Osteoblast (primary cell): ENCODE measurements at regions not wholly inside any gene's neighbourhood (a gene's known extent, or its start where the extent isn't known, plus 50 kb on each side); places are given as distances from the start of the nearest gene placed in this dataset.

Experiments
- DNase-seq: peaks from one replicate; pipeline ENCODE4 v3.0.0; 2011; ENCODE audit warnings: low spot score, mixed read lengths; ENCODE audit not compliant: insufficient read length; ENCODE audit errors: missing footprints
- H2AFZ ChIP-seq: 2 replicates; pipeline ENCODE4 v1.6.0; 2011; ENCODE audit warnings: mild to moderate bottlenecking, low read length
- H3K27ac ChIP-seq: 2 replicates; pipeline ENCODE4 v1.5.1; 2011; ENCODE audit warnings: mild to moderate bottlenecking, low read depth, low read length, moderate library complexity
- H3K27me3 ChIP-seq: 2 replicates; pipeline ENCODE4 v1.6.0; 2012; ENCODE audit warnings: mild to moderate bottlenecking, control low read depth, inconsistent platforms, low read length, moderate library complexity; ENCODE audit not compliant: insufficient read depth
- H3K36me3 ChIP-seq: 2 replicates; pipeline ENCODE4 v1.5.1; 2011; ENCODE audit warnings: mild to moderate bottlenecking, low read length, control low read depth, moderate library complexity; ENCODE audit not compliant: insufficient read depth
- H3K4me1 ChIP-seq: 2 replicates; pipeline ENCODE4 v1.5.1; 2011; ENCODE audit warnings: mild to moderate bottlenecking, low read length, control low read depth, moderate library complexity; ENCODE audit not compliant: insufficient read depth
- H3K4me2 ChIP-seq: 2 replicates; pipeline ENCODE4 v1.6.0; 2011; ENCODE audit warnings: mild to moderate bottlenecking, low read length; ENCODE audit not compliant: insufficient read depth
- H3K4me3 ChIP-seq: fragments of 200-600 bp; sonication (generic); 3 replicates; pipeline ENCODE4 v1.5.1; 2012; ENCODE audit warnings: mild to moderate bottlenecking, low read length, inconsistent platforms; ENCODE audit not compliant: insufficient read depth
- H3K79me2 ChIP-seq: 2 replicates; pipeline ENCODE4 v1.6.0; 2012; ENCODE audit warnings: mild to moderate bottlenecking, low read length, control low read depth, inconsistent platforms; ENCODE audit not compliant: insufficient read depth
- H3K9me3 ChIP-seq: 2 replicates; pipeline ENCODE4 v1.5.1; 2011; ENCODE audit warnings: low read depth, low read length, control low read depth
- H4K20me1 ChIP-seq: 2 replicates; pipeline ENCODE4 v1.6.0; 2012; ENCODE audit warnings: mild to moderate bottlenecking, low read length, control low read depth; ENCODE audit not compliant: insufficient read depth
- CTCF ChIP-seq: IDR thresholded peaks from 2 replicates; pipeline ENCODE4 v1.5.1; 2011; ENCODE audit warnings: mild to moderate bottlenecking, low read depth, low read length, moderate library complexity; ENCODE audit errors: extremely low read depth

DNA sequence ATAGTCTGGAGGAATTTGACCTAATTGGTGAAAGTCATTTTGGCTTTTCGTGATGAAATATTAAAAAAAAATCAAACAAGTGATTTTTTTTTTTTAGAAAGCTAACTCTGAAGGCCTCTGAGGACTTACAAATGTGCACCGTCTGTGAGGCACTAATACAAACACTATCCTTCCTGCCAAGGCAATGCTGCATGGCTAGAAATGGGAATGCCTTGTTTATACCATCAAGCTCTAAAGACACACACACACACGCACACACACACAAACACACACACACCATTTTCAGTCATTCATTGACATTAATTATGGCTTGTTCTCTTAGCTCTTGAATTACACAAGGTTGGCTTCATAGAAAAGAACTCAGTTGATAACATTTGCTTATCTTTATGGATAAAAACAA lies 1242.0 kb upstream of the ACVR2A start:
- Histone ChIP-seq H3K27ac (no peak overlapping the region), H3K4me3 (no peak overlapping the region)
- no peak for TF ChIP-seq CTCF

GRCh38 chr2:146602383-146602782 lies 1242.4 kb upstream of the ACVR2A start:
- no peak overlapping the region for H3K4me3 ChIP-seq
- no peaks in the 10 kb centered on the region for H3K27me3 ChIP-seq
- H3K4me2 ChIP-seq, result no peak overlapping the region
- no peaks in the 10 kb centered on the region for H3K36me3 ChIP-seq
- no peak overlapping the region for H2AFZ ChIP-seq
- H3K9me3 ChIP-seq, result no peaks in the 10 kb centered on the region
- H3K27ac ChIP-seq, result no peak overlapping the region
- no peaks in the 10 kb centered on the region for H3K79me2 ChIP-seq
- peaks cover 4% of the 10 kb centered on the region for H3K4me1 ChIP-seq
- no peaks in the 10 kb centered on the region for H4K20me1 ChIP-seq
- no peak for DNase-seq
- no peak for TF ChIP-seq CTCF

More for the DNA sequence above, 1242.0 kb upstream of the ACVR2A start:
- Histone ChIP-seq H4K20me1 (no peaks in the 10 kb centered on the region), H3K79me2 (no peaks in the 10 kb centered on the region), H3K27me3 (no peaks in the 10 kb centered on the region), H3K4me1 (peaks cover 4% of the 10 kb centered on the region), H3K4me2 (no peak overlapping the region), H2AFZ (no peak overlapping the region), H3K9me3 (no peaks in the 10 kb centered on the region), H3K36me3 (no peaks in the 10 kb centered on the region)
- no peak for DNase-seq

GRCh38 chr2:146598791-146599190 lies 1246.0 kb upstream of the ACVR2A start:
- DNase-seq, result no peak
- peaks cover 4% of the 10 kb centered on the region for H3K4me1 ChIP-seq
- H4K20me1 ChIP-seq, result no peaks in the 10 kb centered on the region
- no peak for TF ChIP-seq CTCF
- H3K9me3 ChIP-seq, result no peaks in the 10 kb centered on the region
- no peaks in the 10 kb centered on the region for H3K36me3 ChIP-seq
- H3K79me2 ChIP-seq, result no peaks in the 10 kb centered on the region
- no peak overlapping the region for H3K4me2 ChIP-seq
- H3K27me3 ChIP-seq, result no peaks in the 10 kb centered on the region
- no peak overlapping the region for H2AFZ ChIP-seq
- H3K27ac ChIP-seq, result no peak overlapping the region
- H3K4me3 ChIP-seq, result no peak overlapping the region

- no peak overlapping the region for H2AFZ ChIP-seq
- no peaks in the 10 kb centered on the region for H3K79me2 ChIP-seq
- H3K4me3 ChIP-seq, result no peak overlapping the region
- no peaks in the 10 kb centered on the region for H3K4me1 ChIP-seq
- no peak for DNase-seq
- no peak overlapping the region for H3K27ac ChIP-seq
- H3K4me2 ChIP-seq, result no peak overlapping the region
- H3K27me3 ChIP-seq, result no peaks in the 10 kb centered on the region
- H4K20me1 ChIP-seq, result no peaks in the 10 kb centered on the region
- H3K36me3 ChIP-seq, result no peaks in the 10 kb centered on the region
- TF ChIP-seq CTCF, result no peak
- no peaks in the 10 kb centered on the region for H3K9me3 ChIP-seq
Measured at GRCh38 chr2:146597291-146597690, 1247.5 kb upstream of the ACVR2A start.
